IMR-90 (cell line): ENCODE measurements at regions not wholly inside any gene's neighbourhood (a gene's known extent, or its start where the extent isn't known, plus 50 kb on each side); places are given as distances from the start of the nearest gene placed in this dataset.

Experiments used
- CEBPB ChIP-seq: IDR thresholded peaks from 2 replicates; pipeline ENCODE4 v1.6.1; 2012; ENCODE audit warnings: low read depth, low read length, improper control_type of control experiment
- CHD1 ChIP-seq: IDR thresholded peaks from 2 replicates; pipeline ENCODE4 v1.6.1; 2012; ENCODE audit warnings: low read depth, low read length, improper control_type of control experiment
- FOS ChIP-seq: fragments of 150-350 bp; IDR thresholded peaks from 2 replicates; pipeline ENCODE4 v1.6.1; 2016; ENCODE audit warnings: low read depth, low read length
- MAZ ChIP-seq: IDR thresholded peaks from 2 replicates; pipeline ENCODE4 v1.6.1; 2012; ENCODE audit warnings: low read depth, mild to moderate bottlenecking, low read length, improper control_type of control experiment, moderate library complexity, borderline replicate concordance
- MXI1 ChIP-seq: IDR thresholded peaks from 2 replicates; pipeline ENCODE4 v1.6.1; 2012; ENCODE audit warnings: low read depth, mild to moderate bottlenecking, low read length, moderate library complexity, borderline replicate concordance
- NFE2L2 ChIP-seq: fragments of 150-350 bp; IDR thresholded peaks from 2 replicates; pipeline ENCODE4 v1.6.1; 2016; ENCODE audit warnings: low read depth, mild to moderate bottlenecking, low read length
- POLR2A ChIP-seq: IDR thresholded peaks from 2 replicates; pipeline ENCODE4 v1.6.1; 2012; ENCODE audit warnings: mild to moderate bottlenecking, low read depth, low read length
- RFX5 ChIP-seq: IDR thresholded peaks from 2 replicates; pipeline ENCODE4 v1.8.0; 2012; ENCODE audit warnings: low read depth, mild to moderate bottlenecking, low read length, moderate library complexity
- SMC3 ChIP-seq: fragments of 150-350 bp; IDR thresholded peaks from 2 replicates; pipeline ENCODE4 v1.6.1; 2016; ENCODE audit warnings: low read depth, mild to moderate bottlenecking, antibody characterized with exemption, low read length, moderate library complexity
- TF ChIP-seq, protein P1 (sequence below): conservative IDR thresholded peaks from 2 replicates; pipeline ENCODE4 v1.5.1; 2012; ENCODE audit warnings: mild to moderate bottlenecking, low read depth, low read length, improper control_type of control experiment
- TF ChIP-seq, protein P2 (sequence below): fragments of 150-350 bp; IDR thresholded peaks from 2 replicates; pipeline ENCODE4 v1.6.1; 2017; ENCODE audit warnings: mild to moderate bottlenecking, antibody characterized with exemption, low read length, low read depth

DNA sequence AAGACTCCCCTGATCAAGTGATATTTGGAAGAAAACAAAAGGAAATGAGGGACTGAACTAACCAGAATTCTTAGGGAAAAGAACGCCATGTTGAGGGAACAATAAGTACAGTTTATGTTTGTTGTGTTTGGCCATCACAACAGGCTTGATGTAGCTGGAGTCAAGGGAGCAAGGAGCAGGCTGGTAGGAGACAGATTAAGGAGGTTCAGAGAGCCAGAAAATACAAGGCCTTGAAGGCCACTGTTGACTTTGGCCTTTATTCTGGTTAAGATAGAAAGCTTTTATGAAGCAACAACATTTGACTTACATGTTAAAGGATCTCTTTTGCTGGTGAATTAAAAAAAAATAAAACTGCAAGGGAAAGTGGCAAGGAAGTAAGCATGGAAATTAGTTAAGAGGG is 754.1 kb upstream of the SLC8A1 start:
- TF ChIP-seq POLR2A: no peak
- TF ChIP-seq, protein P1, sequence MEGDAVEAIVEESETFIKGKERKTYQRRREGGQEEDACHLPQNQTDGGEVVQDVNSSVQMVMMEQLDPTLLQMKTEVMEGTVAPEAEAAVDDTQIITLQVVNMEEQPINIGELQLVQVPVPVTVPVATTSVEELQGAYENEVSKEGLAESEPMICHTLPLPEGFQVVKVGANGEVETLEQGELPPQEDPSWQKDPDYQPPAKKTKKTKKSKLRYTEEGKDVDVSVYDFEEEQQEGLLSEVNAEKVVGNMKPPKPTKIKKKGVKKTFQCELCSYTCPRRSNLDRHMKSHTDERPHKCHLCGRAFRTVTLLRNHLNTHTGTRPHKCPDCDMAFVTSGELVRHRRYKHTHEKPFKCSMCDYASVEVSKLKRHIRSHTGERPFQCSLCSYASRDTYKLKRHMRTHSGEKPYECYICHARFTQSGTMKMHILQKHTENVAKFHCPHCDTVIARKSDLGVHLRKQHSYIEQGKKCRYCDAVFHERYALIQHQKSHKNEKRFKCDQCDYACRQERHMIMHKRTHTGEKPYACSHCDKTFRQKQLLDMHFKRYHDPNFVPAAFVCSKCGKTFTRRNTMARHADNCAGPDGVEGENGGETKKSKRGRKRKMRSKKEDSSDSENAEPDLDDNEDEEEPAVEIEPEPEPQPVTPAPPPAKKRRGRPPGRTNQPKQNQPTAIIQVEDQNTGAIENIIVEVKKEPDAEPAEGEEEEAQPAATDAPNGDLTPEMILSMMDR: no peak
- no peak for TF ChIP-seq SMC3
- TF ChIP-seq FOS: no peak
- TF ChIP-seq, protein P2, sequence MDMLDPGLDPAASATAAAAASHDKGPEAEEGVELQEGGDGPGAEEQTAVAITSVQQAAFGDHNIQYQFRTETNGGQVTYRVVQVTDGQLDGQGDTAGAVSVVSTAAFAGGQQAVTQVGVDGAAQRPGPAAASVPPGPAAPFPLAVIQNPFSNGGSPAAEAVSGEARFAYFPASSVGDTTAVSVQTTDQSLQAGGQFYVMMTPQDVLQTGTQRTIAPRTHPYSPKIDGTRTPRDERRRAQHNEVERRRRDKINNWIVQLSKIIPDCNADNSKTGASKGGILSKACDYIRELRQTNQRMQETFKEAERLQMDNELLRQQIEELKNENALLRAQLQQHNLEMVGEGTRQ: no peak
- TF ChIP-seq RFX5: no peak
- TF ChIP-seq CEBPB: no peak
- TF ChIP-seq NFE2L2: no peak
- no peak for TF ChIP-seq MAZ
- TF ChIP-seq CHD1: no peak
- no peak for TF ChIP-seq MXI1
